Liver (tissue), 3 donors: ENCODE measurements at regions not wholly inside any gene's neighbourhood (a gene's known extent, or its start where the extent isn't known, plus 50 kb on each side); places are given as distances from the start of the nearest gene placed in this dataset.

ENCODE experiments used
- ATF3 ChIP-seq: IDR thresholded peaks from 2 replicates; pipeline ENCODE4 v1.6.1; 2016; ENCODE audit warnings: antibody characterized with exemption
- CTCF ChIP-seq: fragments of 150-350 bp; IDR thresholded peaks from 2 replicates; pipeline ENCODE4 v1.5.1; 2017; ENCODE audit warnings: improper control_type of control experiment, low read depth, low read length; ENCODE audit not compliant: missing input control
- EGR1 ChIP-seq, 2 donors: IDR thresholded peaks; 2 replicates each; pipeline ENCODE4 v1.6.1; 2016 to 2018; ENCODE audit warnings: antibody characterized with exemption in 2 of 2, low read depth in 2 of 2
- GABPA ChIP-seq, 2 donors: IDR thresholded peaks in 1 of 2; conservative IDR thresholded peaks in 1 of 2; 2 replicates each; pipeline ENCODE4 v1.6.1; 2016; ENCODE audit warnings: antibody characterized with exemption in 2 of 2, mild to moderate bottlenecking in 1 of 2, moderate library complexity in 1 of 2
- HNF4A ChIP-seq, 2 donors: conservative IDR thresholded peaks; 2 replicates each; pipeline ENCODE4 v1.6.1; 2016; ENCODE audit warnings: antibody characterized with exemption in 2 of 2, mild to moderate bottlenecking in 2 of 2
- JUND ChIP-seq, 2 donors: IDR thresholded peaks; 2 replicates each; pipeline ENCODE4 v1.6.1; 2016; ENCODE audit warnings: antibody characterized with exemption in 2 of 2
- MAX ChIP-seq: IDR thresholded peaks from 2 replicates; pipeline ENCODE4 v1.6.1; 2016; ENCODE audit warnings: antibody characterized with exemption
- RAD21 ChIP-seq, 2 donors: IDR thresholded peaks; 2 replicates each; pipeline ENCODE4 v1.6.1; 2016; ENCODE audit warnings: antibody characterized with exemption in 2 of 2, mild to moderate bottlenecking in 2 of 2
- REST ChIP-seq: IDR thresholded peaks from 2 replicates; pipeline ENCODE4 v1.6.1; 2016; ENCODE audit warnings: antibody characterized with exemption, mild to moderate bottlenecking
- RXRA ChIP-seq, 2 donors: IDR thresholded peaks; 2 replicates each; pipeline ENCODE4 v1.6.1; 2017 to 2018; ENCODE audit warnings: antibody characterized with exemption in 2 of 2, mild to moderate bottlenecking in 1 of 2
- SP1 ChIP-seq: IDR thresholded peaks from 2 replicates; pipeline ENCODE4 v1.6.1; 2018; ENCODE audit warnings: antibody characterized with exemption, mild to moderate bottlenecking
- TAF1 ChIP-seq: conservative IDR thresholded peaks from 2 replicates; pipeline ENCODE4 v1.6.1; 2016; ENCODE audit warnings: antibody characterized with exemption, mild to moderate bottlenecking
- donor health status: healthy.
- donor health status: healthy.

GRCh38 chr11:11177156-11177808 is 175.8 kb downstream of the CSNK2A3 start:
- no peak for TF ChIP-seq HNF4A (conservative IDR thresholded peaks at IDR 0.05)
- TF ChIP-seq CTCF, result no peak
- no peak for TF ChIP-seq JUND (IDR thresholded peaks at IDR 0.05)
- TF ChIP-seq RAD21 (IDR thresholded peaks at IDR 0.05), result no peak
- no peak for TF ChIP-seq ATF3
- no peak for TF ChIP-seq TAF1
- no peak for TF ChIP-seq REST
- TF ChIP-seq GABPA (IDR thresholded peaks at IDR 0.05 in 1 of 2, conservative IDR thresholded peaks at IDR 0.05 in 1 of 2), result no peak
- TF ChIP-seq EGR1 (IDR thresholded peaks at IDR 0.05; ENCODE audit: low read depth in 2 of 2), result no peak
- TF ChIP-seq MAX, result no peak
- TF ChIP-seq SP1, result no peak
- TF ChIP-seq RXRA (IDR thresholded peaks at IDR 0.05), result no peak
